ENCODE measurements at regions not wholly inside any gene's neighbourhood (a gene's known extent, or its start where the extent isn't known, plus 50 kb on each side); places are given as distances from the start of the nearest gene placed in this dataset.
A peak's percentile ranks its signal among the peaks of the same experiment; 100 is the strongest.

DNA sequence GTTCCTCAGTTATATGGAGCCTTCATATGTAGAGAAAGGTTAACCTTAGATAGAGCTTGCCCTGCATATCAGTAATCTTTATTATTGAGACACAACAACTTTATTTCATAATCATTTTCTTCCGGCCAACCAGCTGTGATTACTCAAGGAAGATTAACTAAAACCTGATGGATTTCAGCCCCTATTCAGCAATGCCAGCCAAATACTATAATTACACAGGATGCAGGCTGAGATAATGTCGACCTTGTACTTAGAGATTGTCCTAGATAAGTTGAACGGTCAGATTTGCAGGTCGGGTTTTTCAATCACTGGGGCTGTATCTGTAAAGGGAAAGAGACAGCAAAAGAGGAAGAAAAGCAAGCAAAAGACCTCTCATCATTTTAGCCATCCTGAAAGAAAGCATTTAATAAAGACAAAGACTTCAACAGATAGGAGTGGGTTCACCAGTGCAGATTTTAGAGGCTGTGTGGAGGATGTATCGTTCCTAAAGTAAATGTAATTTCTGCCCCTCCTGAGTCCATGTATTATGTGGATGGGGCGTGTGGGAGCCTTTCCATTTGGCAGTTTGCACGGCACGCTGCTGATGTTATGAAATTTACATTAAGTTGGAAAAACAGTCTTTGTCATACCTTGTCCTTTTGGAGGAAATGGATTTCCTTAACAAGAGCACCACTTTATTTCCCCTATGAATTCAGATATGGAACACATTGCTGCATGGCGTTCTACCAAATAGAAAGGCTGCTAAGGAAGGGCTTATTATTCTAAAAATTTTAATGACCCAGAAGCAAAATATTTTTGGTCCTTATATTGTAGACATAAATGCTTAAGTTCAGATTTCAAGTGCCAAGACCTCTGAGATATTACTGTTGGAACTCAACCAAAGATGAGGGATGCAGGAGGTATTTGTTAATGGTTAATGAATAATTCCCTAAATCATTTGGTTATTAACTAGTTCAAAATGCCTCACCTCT, 496.7 kb downstream of the SPRY1 start:
- DNase-seq, result no peak

DNA sequence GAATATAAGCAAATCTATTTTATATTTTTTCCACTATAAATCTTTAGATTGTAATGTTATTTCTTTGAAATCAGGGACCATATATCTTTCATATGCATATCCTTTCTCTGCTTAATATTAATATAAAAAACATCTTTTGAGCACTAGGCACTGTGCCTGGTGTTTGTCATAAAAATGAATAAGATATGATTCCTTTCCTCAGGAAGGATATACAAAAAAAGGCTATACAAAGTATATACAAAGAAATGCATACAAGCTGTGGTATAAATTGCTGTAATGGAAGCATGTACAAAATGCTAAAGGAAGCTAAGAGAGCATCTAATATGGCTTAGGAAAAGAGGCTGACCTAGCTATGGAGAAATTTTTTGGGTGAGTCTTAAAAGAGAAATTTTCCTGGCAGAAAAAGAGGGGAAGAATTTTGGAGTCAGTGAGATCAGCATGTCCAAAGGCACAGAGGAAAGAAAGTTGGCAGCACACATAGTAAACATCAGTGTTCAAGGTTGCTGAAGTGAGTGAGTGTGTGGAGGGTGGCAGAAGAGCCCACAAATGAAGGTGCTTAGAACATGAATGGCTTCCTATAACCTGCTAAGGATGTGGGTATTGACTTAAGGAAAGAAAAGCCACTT, 500.0 kb downstream of the SPRY1 start:
- DNase-seq, result no peak

DNA sequence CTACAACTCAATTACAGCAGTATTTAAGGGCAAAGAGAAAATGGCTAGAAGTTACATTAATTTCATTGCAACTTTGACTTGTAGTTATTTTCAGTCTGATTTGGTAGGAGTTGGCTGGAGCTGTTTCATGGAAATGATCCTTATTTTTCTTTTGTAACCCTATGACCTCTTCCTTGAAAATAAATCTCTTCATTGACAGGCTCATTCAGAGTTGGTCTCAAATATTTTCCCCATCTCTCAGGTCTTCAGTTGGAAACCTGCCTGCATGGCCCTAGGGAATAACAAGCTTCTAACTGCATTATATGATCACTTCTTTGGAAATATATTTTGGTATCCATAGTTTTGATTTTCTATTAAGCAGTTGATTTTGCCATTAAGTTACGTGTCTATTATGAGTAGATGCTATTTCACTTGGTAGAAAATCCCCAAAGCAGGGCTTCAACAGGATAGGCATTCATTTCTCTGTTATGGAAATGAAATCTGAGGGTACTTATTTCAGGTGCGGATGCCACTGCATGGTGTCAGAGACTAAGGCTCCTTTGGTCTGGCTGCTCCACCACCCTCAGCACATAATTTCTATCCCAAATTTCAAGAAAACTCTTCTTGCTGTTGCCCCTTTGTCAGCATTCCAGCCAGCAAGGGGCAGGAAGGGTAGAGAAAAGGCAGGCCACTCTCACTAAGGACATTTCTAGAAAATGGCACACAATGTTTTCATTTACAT, 502.5 kb downstream of the SPRY1 start:
- DNase-seq, result no peak

DNA sequence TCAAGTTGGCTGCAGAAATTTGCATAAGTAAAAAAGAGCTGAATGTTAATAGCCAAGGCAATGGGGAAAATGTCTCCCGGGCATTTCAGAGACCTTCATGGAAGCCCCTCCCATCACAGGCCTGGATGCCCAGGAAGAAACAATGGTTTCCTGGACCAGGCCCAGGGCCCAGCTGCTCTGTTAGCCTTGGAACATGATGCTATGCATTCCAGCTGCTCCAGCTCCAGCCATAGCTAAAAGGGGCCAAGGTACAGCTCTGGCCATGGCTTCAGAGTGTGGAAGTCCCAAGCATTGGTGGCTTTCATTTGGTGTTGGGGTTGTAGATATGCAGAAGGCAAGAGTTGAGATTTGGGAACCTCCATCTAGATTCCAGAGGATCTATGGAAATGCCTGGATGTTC, 508.3 kb downstream of the SPRY1 start:
- DNase-seq, result no peak

DNA sequence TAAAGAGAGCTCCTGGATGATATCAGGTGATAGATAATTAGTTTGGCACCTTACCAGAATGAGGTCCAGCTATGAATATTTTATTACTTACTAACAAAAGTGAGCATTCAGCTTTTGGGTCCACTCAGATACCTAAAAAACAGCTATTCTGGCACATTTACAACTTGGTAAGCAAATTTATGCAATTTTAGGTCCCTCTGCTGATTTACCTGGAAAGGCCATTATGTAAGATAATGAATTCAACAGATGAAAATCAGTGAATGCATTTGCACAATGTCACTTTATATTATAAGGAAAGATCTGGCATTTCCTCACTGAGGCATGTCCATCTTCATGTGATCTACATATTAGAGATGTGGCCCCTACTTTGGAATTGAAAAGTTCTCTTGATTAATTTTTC, 517.0 kb downstream of the SPRY1 start:
- no peak for DNase-seq

DNA sequence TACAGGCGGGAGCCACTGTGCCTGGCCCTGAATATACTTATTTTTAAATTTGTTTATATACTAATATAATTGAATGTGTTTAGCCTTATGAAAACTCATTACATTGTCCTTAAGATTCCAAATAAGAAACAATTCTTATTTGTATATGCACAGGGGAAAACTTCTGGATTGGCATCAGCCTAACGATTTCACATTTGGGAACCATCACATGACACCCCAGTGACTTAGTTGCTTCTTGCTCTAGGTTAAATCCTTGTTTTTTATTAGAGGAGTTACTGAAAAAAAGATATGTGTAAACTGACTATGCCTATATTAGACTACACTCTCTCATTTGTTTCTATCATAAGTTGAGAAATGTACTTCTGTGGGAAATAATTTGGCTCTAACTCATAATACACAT, 520.2 kb downstream of the SPRY1 start:
- no peak for DNase-seq

DNA sequence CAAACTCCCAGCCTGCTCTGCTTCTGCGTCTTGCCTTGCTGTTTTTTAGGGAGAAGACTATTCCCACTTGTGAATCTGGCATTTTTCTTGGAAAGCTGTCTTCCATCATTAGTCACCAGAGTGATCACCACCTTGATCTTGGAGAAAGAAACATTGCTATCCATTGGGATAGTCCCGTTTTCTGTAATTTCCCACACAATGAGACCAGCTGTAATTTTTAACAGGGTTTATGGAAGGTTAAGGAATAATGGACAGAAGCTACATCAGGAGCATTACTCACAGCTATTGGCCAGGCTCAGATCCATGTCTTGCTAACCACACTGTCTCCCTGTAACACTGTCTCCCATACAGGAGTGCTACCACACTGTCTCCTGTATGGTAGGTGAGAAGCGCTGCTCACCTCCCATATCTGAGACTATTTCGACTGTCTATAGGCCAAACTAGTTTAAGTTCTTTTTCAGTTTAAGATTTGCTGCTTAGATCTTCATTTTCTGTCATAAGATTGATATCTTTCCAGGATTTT, 523.0 kb downstream of the SPRY1 start:
- no peak for DNase-seq

DNA sequence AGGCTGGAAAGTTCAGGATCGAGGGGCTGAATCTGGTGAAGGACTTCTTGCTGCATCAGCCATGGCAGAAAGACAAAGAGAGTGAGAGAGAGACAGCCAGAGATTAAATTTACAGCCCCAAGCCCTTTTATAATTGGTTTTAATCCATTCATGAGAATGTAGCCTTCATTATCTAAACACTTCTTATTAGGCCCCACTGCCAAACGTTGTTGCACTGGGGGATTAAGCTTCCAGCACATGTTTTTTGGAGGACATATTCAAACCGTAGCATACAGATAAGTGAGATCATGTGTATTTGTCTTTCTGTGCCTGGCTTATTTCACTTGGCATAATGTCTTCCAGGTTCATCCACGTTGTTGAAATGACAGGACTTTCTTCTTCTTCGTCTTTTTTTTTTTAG, 524.7 kb downstream of the SPRY1 start:
- DNase-seq, result peak in 1 of 2 experiments; percentile 39

DNA sequence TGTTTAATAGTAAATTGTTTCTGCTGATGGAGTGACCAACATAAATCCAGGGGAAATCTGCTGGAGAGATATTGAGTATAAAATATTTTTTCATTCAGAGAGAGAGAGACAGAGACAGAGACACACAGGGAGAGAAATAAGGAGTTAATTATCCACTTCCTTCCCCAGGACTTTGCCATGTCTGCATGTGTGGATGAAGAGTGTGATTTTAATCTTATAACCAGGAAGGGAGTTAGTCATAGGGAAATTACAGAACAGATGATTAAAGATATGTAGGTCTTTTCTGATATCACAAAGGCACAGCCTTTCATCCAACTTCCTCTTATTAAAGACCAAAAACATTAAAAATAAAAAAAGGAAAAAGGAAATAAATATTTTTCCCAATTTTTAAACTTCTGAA, 526.3 kb downstream of the SPRY1 start:
- DNase-seq, result no peak

DNA sequence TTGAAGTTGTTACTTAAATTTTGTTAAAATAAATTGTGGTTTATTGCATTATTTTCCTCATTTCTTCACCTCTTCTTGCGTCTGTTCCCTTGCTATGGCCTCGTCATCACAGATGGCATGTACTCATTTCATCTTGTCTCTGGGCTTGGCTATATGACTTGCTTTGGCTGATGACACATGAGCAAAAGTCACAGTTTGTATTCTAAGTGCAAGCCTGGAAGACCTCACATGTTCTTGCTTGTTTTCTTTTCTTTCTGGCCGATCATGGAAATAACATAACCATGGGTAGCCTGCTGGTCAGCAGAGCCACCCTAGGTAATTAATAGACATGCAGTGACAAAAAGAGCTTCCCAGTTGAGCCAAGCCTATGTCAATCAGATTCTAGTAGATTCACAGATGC, 527.9 kb downstream of the SPRY1 start:
- no peak for DNase-seq

DNA sequence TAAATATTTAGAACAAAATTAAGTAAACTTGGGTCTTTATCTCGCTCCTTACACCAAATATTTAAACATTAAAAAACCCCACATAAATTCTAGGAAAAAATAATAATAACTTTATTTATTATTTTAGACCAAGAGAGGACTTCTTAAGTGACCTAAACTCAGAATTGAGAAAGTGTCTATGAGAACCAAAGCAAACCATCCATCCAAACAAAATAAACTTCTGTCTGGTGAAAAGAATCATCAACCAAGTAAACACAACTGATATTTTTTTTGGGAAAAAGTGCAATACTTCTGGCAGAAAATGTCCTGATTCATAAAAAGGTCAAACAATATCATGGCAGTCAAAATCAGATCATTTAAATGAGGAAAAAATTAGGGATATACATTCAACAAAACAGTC, 533.0 kb downstream of the SPRY1 start:
- no peak for DNase-seq

DNA sequence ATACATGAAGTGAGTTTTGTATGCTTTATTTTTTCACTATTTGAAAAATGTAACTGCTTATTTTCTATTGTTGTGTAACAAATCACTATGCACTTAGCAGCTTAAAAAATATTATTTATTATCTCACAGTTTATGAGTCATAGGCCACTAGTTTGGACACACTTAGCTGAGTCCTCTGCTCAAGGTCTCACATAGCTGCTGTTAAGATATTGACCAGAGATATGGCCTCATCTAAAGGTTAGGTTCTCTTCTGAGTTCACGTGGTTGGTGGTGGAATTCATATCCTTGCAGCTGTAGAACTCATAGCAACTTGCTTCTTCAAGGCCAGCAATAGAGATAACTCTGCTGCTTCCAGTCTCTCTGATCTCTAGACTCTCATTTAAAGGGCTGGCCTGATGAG, 534.4 kb downstream of the SPRY1 start:
- DNase-seq, result no peak

DNA sequence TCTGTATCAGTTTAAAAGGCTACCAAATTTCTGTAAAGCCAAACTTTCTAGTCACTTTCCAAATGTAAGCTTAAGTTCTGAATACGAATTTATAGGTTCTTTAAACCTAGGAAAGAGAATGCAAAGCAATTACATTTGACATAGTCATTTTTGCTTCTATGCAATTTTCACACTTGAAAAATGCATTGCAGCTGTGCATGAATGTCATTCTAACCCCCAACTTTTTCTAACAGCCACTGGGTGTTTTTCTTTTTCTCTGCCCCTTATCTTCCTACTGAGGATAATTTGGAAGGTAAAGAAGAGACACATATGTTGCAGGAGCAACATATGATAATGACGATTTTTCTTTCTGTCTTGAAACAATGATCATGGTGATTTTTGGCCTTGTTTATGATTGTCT, 537.5 kb downstream of the SPRY1 start:
- no peak for DNase-seq

DNA sequence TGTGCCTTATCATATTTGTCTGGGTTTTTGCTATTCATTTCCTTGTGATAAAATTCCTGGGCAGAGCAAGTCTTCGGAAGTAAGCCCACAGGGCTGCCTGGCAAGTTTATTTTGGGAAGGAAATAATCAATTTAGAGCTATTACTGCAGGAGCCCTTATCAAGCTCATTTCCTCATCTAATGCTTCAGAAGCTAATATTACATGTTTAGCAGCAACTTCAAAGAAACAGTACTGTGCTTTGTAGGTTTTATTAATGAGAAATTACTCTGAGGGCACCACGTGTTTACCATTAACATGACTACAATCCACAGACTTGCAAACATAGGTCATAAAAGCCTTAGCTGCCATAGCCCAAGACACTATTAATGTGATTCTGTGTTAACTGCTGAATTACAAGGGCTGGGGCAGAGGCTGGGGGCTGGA, 540.0 kb downstream of the SPRY1 start:
- no peak for DNase-seq

DNA sequence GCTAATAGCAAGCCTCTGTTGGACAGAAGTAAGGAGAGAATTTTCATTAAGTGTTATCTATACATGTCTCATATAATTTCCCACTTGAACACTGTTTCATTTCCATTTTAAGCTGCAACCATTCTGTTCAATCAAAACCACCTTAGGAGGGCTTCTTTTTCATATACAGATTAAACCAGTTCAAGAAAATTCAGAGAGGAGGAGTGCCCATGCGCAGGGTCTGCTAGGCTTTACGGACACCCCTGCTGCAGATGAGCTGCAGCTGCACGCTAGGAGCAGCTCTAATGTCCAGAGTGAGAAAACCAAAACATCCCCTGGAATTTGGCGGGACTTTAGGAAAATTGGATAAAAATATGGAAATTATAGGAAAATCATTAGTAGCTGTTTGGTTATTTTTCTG, 541.0 kb downstream of the SPRY1 start:
- no peak for DNase-seq

DNA sequence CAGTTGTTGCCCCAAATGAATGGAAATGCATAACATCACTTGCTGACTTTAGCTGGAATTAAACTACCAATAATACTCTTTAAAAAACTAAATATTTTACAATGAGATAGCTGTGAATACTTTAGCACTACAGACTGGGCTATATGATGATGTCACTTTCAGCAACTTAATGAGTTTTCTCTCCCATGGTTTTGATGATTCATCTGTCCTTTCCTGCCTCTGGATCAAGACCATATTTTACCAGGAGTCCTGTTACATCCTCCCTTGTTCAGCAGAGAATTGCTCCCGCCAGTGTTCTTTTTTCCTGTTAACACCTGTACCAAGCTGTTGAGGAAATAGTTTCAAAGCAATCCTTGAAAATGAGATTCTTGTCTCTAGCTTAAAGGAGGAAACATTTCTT, 543.0 kb downstream of the SPRY1 start:
- no peak for DNase-seq

DNA sequence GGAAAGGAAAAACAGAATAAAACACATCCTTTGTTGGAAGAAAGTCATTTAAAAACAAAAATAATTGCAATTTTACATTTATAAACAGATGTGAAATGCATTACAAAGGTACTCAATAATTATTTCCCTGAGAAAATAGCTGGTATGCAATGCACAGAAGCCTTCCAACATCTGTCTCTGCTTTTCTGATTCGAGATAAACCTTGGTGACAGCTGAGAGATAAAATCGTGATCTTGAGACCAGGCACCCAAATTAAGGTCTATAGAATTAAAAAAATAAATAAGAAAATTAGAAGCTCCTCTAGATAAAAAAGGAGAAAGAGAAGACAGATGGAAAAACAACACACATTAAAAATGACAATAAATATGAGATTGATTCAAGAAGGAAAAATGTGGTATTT, 544.0 kb downstream of the SPRY1 start:
- DNase-seq, result no peak

DNA sequence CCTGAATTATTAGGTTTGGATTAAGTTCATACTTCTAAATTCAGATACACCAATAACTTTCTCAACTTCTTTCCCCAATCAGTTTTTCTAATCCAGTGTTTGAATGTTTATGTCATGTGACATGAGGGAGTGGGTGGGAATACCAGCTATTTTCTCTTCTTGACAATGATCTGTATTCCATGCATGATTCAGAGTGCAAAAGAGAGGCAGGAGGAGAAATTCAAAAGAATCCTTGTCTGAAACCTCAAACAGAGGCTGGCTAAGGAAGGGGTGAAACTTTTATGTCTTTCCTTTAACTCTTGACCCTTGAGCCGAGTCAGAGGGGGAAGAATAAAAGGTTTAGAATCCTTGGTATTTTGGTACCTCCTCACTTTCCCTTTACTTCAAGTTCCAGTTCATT, 544.7 kb downstream of the SPRY1 start:
- no peak for DNase-seq

DNA sequence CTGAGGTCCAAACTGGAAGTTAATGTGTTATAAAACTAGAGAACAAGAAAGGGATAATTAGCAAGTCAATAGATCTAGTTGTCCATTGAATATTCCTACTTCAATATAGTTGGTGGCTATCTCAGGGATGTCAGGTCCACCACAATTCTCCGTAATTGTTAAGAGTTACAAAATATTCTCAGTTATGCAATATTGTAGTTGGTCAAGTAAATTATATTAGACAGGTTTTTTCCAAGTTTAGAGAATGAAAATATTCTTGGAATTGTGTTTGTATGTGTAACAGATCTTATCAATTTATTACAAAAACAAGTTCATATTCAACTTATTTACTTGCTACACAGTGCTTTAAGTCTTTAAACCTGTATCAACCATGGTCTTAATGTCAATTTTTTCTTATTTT, 547.4 kb downstream of the SPRY1 start:
- no peak for DNase-seq

DNA sequence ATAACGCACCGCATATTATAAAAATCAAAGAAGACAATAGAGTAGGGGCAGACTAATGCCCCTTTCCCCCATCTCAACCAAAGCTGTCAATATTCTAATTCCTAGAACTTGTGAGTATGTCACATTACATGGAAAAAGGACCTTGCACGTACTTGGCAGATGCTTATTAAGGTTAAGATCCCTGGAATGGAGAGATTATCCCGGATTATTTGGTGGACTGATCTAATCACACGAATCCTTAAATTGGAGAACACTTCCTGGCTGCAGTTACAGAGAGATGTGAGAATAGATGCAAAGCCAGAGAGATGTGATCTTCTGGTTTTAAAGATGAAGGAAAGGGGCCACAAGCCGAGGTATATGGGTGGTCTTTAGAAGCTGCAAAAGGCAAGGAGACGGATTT, 548.7 kb downstream of the SPRY1 start:
- peak; percentile 42 to 79 for DNase-seq

DNA sequence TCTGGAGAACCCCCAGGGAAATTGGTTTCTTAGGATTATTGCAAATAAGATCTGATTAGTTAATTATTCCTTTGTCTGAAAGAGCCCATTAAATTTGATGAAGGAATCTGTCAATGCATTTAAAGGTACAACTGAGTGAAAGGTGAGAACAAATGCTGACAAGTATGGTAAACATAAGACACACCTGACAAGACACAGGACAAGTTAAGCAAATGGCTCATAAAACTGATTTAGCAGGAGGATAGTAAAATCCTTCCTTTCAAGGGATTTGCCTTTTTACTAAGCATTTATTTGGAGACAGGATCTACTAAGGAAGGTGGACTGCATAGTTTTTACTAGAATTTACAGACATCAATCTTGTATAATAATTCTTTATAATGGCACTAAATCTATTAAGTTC, 553.9 kb downstream of the SPRY1 start:
- DNase-seq, result no peak

DNA sequence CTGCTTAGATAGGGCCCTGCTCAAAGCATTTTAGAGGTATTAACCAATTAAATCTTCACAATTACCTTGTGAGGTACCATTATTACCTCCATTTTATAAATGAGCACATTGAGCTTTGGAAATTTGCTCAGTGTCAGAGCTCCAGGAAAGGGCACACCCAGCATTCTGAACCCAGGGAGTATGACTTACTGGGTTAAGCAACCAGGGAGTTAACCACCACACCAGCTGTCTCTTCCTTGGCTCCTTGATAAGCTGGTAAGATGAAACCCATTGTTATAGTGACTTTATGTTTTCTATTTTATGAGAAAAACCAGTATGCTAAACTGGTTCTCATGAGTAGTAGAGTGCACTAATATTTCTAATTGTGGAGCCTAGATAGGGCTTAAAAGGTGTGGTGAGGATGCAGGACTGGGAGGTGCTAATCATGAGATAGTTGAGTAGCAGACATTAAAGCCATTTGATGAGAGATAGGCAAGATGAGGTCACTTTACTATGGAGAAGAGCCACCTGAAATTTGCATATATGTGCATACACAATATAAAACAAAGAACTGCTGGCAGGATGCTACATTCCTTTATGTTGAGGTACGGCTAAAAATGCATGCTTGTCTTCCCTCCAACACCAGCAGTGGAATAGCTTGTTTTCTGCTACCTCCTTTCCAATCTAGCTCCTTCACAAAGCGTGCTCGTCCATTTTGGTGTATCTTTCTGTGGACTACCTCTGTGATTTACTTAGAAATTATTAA, 556.1 kb downstream of the SPRY1 start:
- DNase-seq, result peak in 1 of 2 experiments; percentile 23

DNA sequence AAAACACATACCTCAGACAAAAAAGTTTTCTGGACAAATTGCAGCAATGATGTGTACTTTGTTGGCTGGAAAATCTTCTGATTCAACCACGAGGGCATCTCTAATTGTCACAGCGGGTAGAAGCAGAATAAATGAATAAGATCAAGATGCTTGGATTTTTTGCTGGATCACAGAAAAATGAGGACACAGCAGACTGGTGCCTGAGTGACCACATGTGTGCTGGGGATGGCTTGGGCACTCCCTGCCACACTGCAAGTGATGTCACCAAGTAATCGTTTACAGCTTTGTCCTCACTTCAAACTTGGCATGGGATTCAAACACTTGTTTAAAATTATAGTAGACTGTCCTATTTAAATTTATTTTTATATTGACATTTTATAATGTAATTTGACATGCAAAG, 557.0 kb downstream of the SPRY1 start:
- DNase-seq, result no peak
